Neural cell (in vitro differentiated cells): ENCODE measurements at regions not wholly inside any gene's neighbourhood (a gene's known extent, or its start where the extent isn't known, plus 50 kb on each side); places are given as distances from the start of the nearest gene placed in this dataset.

Experiments
- H2AFZ ChIP-seq: fragments of 200-600, 300-800 bp; sonication (generic), shearing (Covaris generic); 2 replicates; pipeline ENCODE4 v1.6.0; 2014; ENCODE audit warnings: low read depth, mild to moderate bottlenecking, antibody characterized with exemption, low read length, moderate library complexity
- H3F3A ChIP-seq: fragments of 200-600 bp; shearing (Covaris generic); 2 replicates; pipeline ENCODE4 v1.6.1; 2016; ENCODE audit warnings: mild to moderate bottlenecking, moderate library complexity, mixed read lengths, antibody characterized with exemption, low read length; ENCODE audit not compliant: insufficient read depth, poor library complexity, severe bottlenecking
- H3K27ac ChIP-seq: fragments of 200-600, 300-800 bp; sonication (generic), shearing (Covaris generic); 2 replicates; pipeline ENCODE4 v1.5.1; 2014; ENCODE audit warnings: mild to moderate bottlenecking, low read length, moderate library complexity
- H3K27me3 ChIP-seq: fragments of 300-800, 200-600 bp; sonication (generic), shearing (Covaris generic); 2 replicates; pipeline ENCODE4 v1.6.0; 2014; ENCODE audit warnings: mild to moderate bottlenecking, low read depth, low read length, moderate library complexity; ENCODE audit not compliant: insufficient read depth
- H3K36me3 ChIP-seq: fragments of 300-800, 200-600 bp; sonication (generic), shearing (Covaris generic); 2 replicates; pipeline ENCODE4 v1.5.1; 2014; ENCODE audit warnings: mild to moderate bottlenecking, antibody characterized with exemption, low read length, moderate library complexity; ENCODE audit not compliant: insufficient read depth
- H3K4me2 ChIP-seq: fragments of 300-800, 200-600 bp; sonication (generic), shearing (Covaris generic); 2 replicates; pipeline ENCODE4 v1.6.0; 2014; ENCODE audit warnings: mild to moderate bottlenecking, low read length
- H3K4me3 ChIP-seq: fragments of 300-800, 200-600 bp; sonication (generic), shearing (Covaris generic); 2 replicates; pipeline ENCODE4 v1.5.1; 2014; ENCODE audit warnings: mild to moderate bottlenecking, low read length, moderate library complexity
- H3K79me2 ChIP-seq: fragments of 200-600 bp; shearing (Covaris generic); replicated peaks from 2 replicates; pipeline ENCODE4 v1.6.0; 2014; ENCODE audit warnings: mild to moderate bottlenecking, low read length, moderate library complexity; ENCODE audit not compliant: insufficient read depth
- H3K9ac ChIP-seq: fragments of 300-800, 200-600 bp; sonication (generic), shearing (Covaris generic); 2 replicates; pipeline ENCODE4 v1.6.1; 2016; ENCODE audit warnings: mild to moderate bottlenecking, low read length, mixed read lengths
- H3K9me2 ChIP-seq: fragments of 200-600 bp; shearing (Covaris generic); 2 replicates; pipeline ENCODE4 v1.6.1; 2016; ENCODE audit warnings: mild to moderate bottlenecking, low read length, mixed read lengths; ENCODE audit not compliant: insufficient read depth
- H3K9me3 ChIP-seq: fragments of 200-600, 300-800 bp; sonication (generic), shearing (Covaris generic); 2 replicates; pipeline ENCODE4 v1.6.1; 2016; ENCODE audit warnings: mild to moderate bottlenecking, mixed run types, low read length, moderate library complexity, mixed read lengths
- H4K20me1 ChIP-seq: fragments of 200-600 bp; shearing (Covaris generic); 2 replicates; pipeline ENCODE4 v1.6.1; 2016; ENCODE audit warnings: mild to moderate bottlenecking, mixed run types; ENCODE audit not compliant: insufficient read depth
- CTCF ChIP-seq: fragments of 450-650 bp; IDR thresholded peaks from 2 replicates; pipeline ENCODE4 v1.5.1; 2014; ENCODE audit warnings: antibody characterized with exemption, mild to moderate bottlenecking, moderate library complexity; ENCODE audit not compliant: poor library complexity, severe bottlenecking
- EP300 ChIP-seq: fragments of 450-650 bp; conservative IDR thresholded peaks from 2 replicates; pipeline ENCODE4 v1.6.1; 2014; ENCODE audit warnings: antibody characterized with exemption, mild to moderate bottlenecking, moderate library complexity; ENCODE audit not compliant: poor library complexity, severe bottlenecking
- EZH2 ChIP-seq: fragments of 200-600, 300-800 bp; shearing (Covaris generic), sonication (generic); IDR thresholded peaks from 2 replicates; pipeline ENCODE4 v1.6.1; 2014; ENCODE audit warnings: antibody characterized with exemption, low read length, borderline replicate concordance, mild to moderate bottlenecking; ENCODE audit not compliant: insufficient read depth, poor library complexity, severe bottlenecking
- MXI1 ChIP-seq: fragments of 450-650 bp; conservative IDR thresholded peaks from 2 replicates; pipeline ENCODE4 v1.6.1; 2014; ENCODE audit warnings: antibody characterized with exemption, mild to moderate bottlenecking; ENCODE audit not compliant: poor library complexity, severe bottlenecking
- POLR2AphosphoS5 ChIP-seq: IDR thresholded peaks from 2 replicates; pipeline ENCODE4 v1.6.1; 2012
- RAD21 ChIP-seq: fragments of 450-650 bp; conservative IDR thresholded peaks from 2 replicates; pipeline ENCODE4 v1.6.1; 2014; ENCODE audit warnings: antibody characterized with exemption, mild to moderate bottlenecking, moderate library complexity
- REST ChIP-seq: IDR thresholded peaks from 2 replicates; pipeline ENCODE4 v1.6.1; 2012; ENCODE audit warnings: borderline replicate concordance
- SMC3 ChIP-seq: fragments of 450-650 bp; conservative IDR thresholded peaks from 2 replicates; pipeline ENCODE4 v1.6.1; 2014; ENCODE audit warnings: antibody characterized with exemption, mild to moderate bottlenecking, moderate library complexity; ENCODE audit not compliant: poor library complexity
- TAF1 ChIP-seq: IDR thresholded peaks from 2 replicates; pipeline ENCODE4 v1.6.1; 2012; ENCODE audit warnings: low read depth

- no peak for TF ChIP-seq REST
- TF ChIP-seq POLR2AphosphoS5 = no peak
- no peak for TF ChIP-seq MXI1
- no peak for TF ChIP-seq EZH2
- TF ChIP-seq TAF1 = no peak
- TF ChIP-seq SMC3 = no peak
- TF ChIP-seq EP300 = no peak
- no peak for TF ChIP-seq CTCF
- TF ChIP-seq RAD21 = no peak
- Histone ChIP-seq H3K36me3 (no peaks in the 10 kb centered on the region), H3K9ac (no peak overlapping the region), H3K9me2 (no peaks in the 10 kb centered on the region), H3K79me2 (no peaks in the 10 kb centered on the region), H3K27me3 (no peaks in the 10 kb centered on the region), H2AFZ (no peak overlapping the region), H3F3A (no peaks in the 10 kb centered on the region), H4K20me1 (no peaks in the 10 kb centered on the region), H3K9me3 (no peaks in the 10 kb centered on the region), H3K4me3 (no peak overlapping the region), H3K4me2 (no peak overlapping the region), H3K27ac (no peak overlapping the region)
Observed at GRCh38 chr2:14827226-14828023, 194.9 kb downstream of the LRATD1 start.

- Histone ChIP-seq H3K9me3 (no peaks in the 10 kb centered on the region), H3K36me3 (no peaks in the 10 kb centered on the region), H3F3A (no peaks in the 10 kb centered on the region), H3K9ac (no peak overlapping the region), H3K4me2 (no peak overlapping the region), H3K9me2 (no peaks in the 10 kb centered on the region), H3K27me3 (no peaks in the 10 kb centered on the region), H3K79me2 (no peaks in the 10 kb centered on the region), H3K27ac (no peak overlapping the region), H4K20me1 (no peaks in the 10 kb centered on the region), H2AFZ (no peak overlapping the region), H3K4me3 (no peak overlapping the region)
- TF ChIP-seq POLR2AphosphoS5 (no peak), REST (no peak), SMC3 (no peak), EZH2 (no peak), CTCF (no peak), TAF1 (no peak)
Observed at GRCh38 chr2:14828223-14828622, 195.7 kb downstream of the LRATD1 start.
